ENCODE measurements at regions not wholly inside any gene's neighbourhood (a gene's known extent, or its start where the extent isn't known, plus 50 kb on each side); places are given as distances from the start of the nearest gene placed in this dataset.
"Not testable (repeated sequence)": the region's sequence is repeated elsewhere in the genome, so short reads cannot be mapped to it uniquely, and the experiment has no call there.

- not testable (repeated sequence) for H2BK12ac ChIP-seq (ENCODE audit: low read length)
- WGBS, 2 donors (ENCODE audit: extremely low coverage in 2 of 2, insufficient read length in 2 of 2, insufficient replicate concordance in 1 of 2): no CpG with 5 or more reads among the region's 31 CpGs
Measured at GRCh38 chr9:41357918-41358404, 168.8 kb upstream of the ZNG1F start.

GRCh38 chr9:41357350-41357748, 168.2 kb upstream of the ZNG1F start:
- not testable (repeated sequence) for H2BK5ac ChIP-seq (ENCODE audit: low read length); H2BK15ac ChIP-seq (ENCODE audit: low read length); H3K36me3 ChIP-seq (replicated peaks in 1 of 2; ENCODE audit: control insufficient read depth in 2 of 2, insufficient read depth in 2 of 2, low read length in 2 of 2); H3K79me1 ChIP-seq (ENCODE audit: low read depth, low read length); H3K4me2 ChIP-seq (ENCODE audit: insufficient read depth, low read length, poor library complexity, severe bottlenecking); H3K18ac ChIP-seq (ENCODE audit: low read length); H3K14ac ChIP-seq (ENCODE audit: low read length); H2BK12ac ChIP-seq (ENCODE audit: low read length); H3K4me1 ChIP-seq (ENCODE audit: control insufficient read depth in 2 of 2, insufficient read depth in 1 of 2, low read depth in 1 of 2, low read length in 2 of 2); H4K8ac ChIP-seq (ENCODE audit: low read depth, low read length); H3K27ac ChIP-seq (replicated peaks; ENCODE audit: low read length); H2AK5ac ChIP-seq (ENCODE audit: low read depth, low read length); H3K27me3 ChIP-seq (ENCODE audit: control insufficient read depth in 3 of 3, insufficient read depth in 3 of 3, low read depth in 1 of 3, low read length in 3 of 3); H3K9ac ChIP-seq (ENCODE audit: low read depth, low read length, poor library complexity); H4K91ac ChIP-seq (ENCODE audit: low read depth, low read length, poor library complexity); H3K4ac ChIP-seq (ENCODE audit: low read length); H2BK120ac ChIP-seq (ENCODE audit: low read depth, low read length); H3K9me3 ChIP-seq (replicated peaks in 1 of 2; ENCODE audit: control insufficient read depth in 2 of 2, insufficient read depth in 1 of 2, low read depth in 1 of 2, low read length in 2 of 2); DNase-seq (ENCODE audit: low spot score); H3K23ac ChIP-seq (ENCODE audit: low read depth, low read length, poor library complexity); H2AFZ ChIP-seq (ENCODE audit: low read length); H3K4me3 ChIP-seq (ENCODE audit: low read length in 2 of 2)
- WGBS, 2 donors (ENCODE audit: extremely low coverage in 2 of 2, insufficient read length in 2 of 2, insufficient replicate concordance in 1 of 2): no CpG with 5 or more reads among the region's 21 CpGs

More at GRCh38 chr9:41357918-41358404, 168.8 kb upstream of the ZNG1F start:
- DNase-seq (ENCODE audit: low spot score); H3K18ac ChIP-seq (ENCODE audit: low read length); H3K9me3 ChIP-seq (replicated peaks in 1 of 2; ENCODE audit: control insufficient read depth in 2 of 2, insufficient read depth in 1 of 2, low read depth in 1 of 2, low read length in 2 of 2); H3K14ac ChIP-seq (ENCODE audit: low read length); H3K23ac ChIP-seq (ENCODE audit: low read depth, low read length, poor library complexity); H3K27me3 ChIP-seq (ENCODE audit: control insufficient read depth in 3 of 3, insufficient read depth in 3 of 3, low read depth in 1 of 3, low read length in 3 of 3); H4K8ac ChIP-seq (ENCODE audit: low read depth, low read length); H2AK5ac ChIP-seq (ENCODE audit: low read depth, low read length); H3K4me1 ChIP-seq (ENCODE audit: control insufficient read depth in 2 of 2, insufficient read depth in 1 of 2, low read depth in 1 of 2, low read length in 2 of 2); H3K79me1 ChIP-seq (ENCODE audit: low read depth, low read length); H3K9ac ChIP-seq (ENCODE audit: low read depth, low read length, poor library complexity); H3K4me2 ChIP-seq (ENCODE audit: insufficient read depth, low read length, poor library complexity, severe bottlenecking); H2AFZ ChIP-seq (ENCODE audit: low read length); H3K27ac ChIP-seq (replicated peaks; ENCODE audit: low read length); H3K4ac ChIP-seq (ENCODE audit: low read length); H4K91ac ChIP-seq (ENCODE audit: low read depth, low read length, poor library complexity); H2BK5ac ChIP-seq (ENCODE audit: low read length); H3K36me3 ChIP-seq (replicated peaks in 1 of 2; ENCODE audit: control insufficient read depth in 2 of 2, insufficient read depth in 2 of 2, low read length in 2 of 2); H2BK120ac ChIP-seq (ENCODE audit: low read depth, low read length); H2BK15ac ChIP-seq (ENCODE audit: low read length); H3K4me3 ChIP-seq (ENCODE audit: low read length in 2 of 2): not testable (repeated sequence)

- not testable (repeated sequence) for H2BK5ac ChIP-seq (ENCODE audit: low read length); H3K9me3 ChIP-seq (replicated peaks in 1 of 2; ENCODE audit: control insufficient read depth in 2 of 2, insufficient read depth in 1 of 2, low read depth in 1 of 2, low read length in 2 of 2); H3K4me2 ChIP-seq (ENCODE audit: insufficient read depth, low read length, poor library complexity, severe bottlenecking); H2BK15ac ChIP-seq (ENCODE audit: low read length); H3K4me3 ChIP-seq (ENCODE audit: low read length in 2 of 2); DNase-seq (ENCODE audit: low spot score); H3K4ac ChIP-seq (ENCODE audit: low read length); H3K79me1 ChIP-seq (ENCODE audit: low read depth, low read length); H4K91ac ChIP-seq (ENCODE audit: low read depth, low read length, poor library complexity); H2AFZ ChIP-seq (ENCODE audit: low read length); H3K18ac ChIP-seq (ENCODE audit: low read length); H2BK12ac ChIP-seq (ENCODE audit: low read length); H3K9ac ChIP-seq (ENCODE audit: low read depth, low read length, poor library complexity); H3K27me3 ChIP-seq (ENCODE audit: control insufficient read depth in 3 of 3, insufficient read depth in 3 of 3, low read depth in 1 of 3, low read length in 3 of 3); H3K4me1 ChIP-seq (ENCODE audit: control insufficient read depth in 2 of 2, insufficient read depth in 1 of 2, low read depth in 1 of 2, low read length in 2 of 2); H2AK5ac ChIP-seq (ENCODE audit: low read depth, low read length); H2BK120ac ChIP-seq (ENCODE audit: low read depth, low read length); H4K8ac ChIP-seq (ENCODE audit: low read depth, low read length); H3K27ac ChIP-seq (replicated peaks; ENCODE audit: low read length); H3K14ac ChIP-seq (ENCODE audit: low read length); H3K23ac ChIP-seq (ENCODE audit: low read depth, low read length, poor library complexity); H3K36me3 ChIP-seq (replicated peaks in 1 of 2; ENCODE audit: control insufficient read depth in 2 of 2, insufficient read depth in 2 of 2, low read length in 2 of 2)
- WGBS, 2 donors (ENCODE audit: extremely low coverage in 2 of 2, insufficient read length in 2 of 2, insufficient replicate concordance in 1 of 2): no CpG with 5 or more reads among the region's 42 CpGs
Measured at GRCh38 chr9:41356588-41357349, 167.7 kb upstream of the ZNG1F start.

GRCh38 chr9:41355712-41356450, 166.8 kb upstream of the ZNG1F start:
- H2BK15ac ChIP-seq (ENCODE audit: low read length); H3K14ac ChIP-seq (ENCODE audit: low read length); H3K9ac ChIP-seq (ENCODE audit: low read depth, low read length, poor library complexity); H3K4me3 ChIP-seq (ENCODE audit: low read length in 2 of 2); H2BK5ac ChIP-seq (ENCODE audit: low read length); H3K79me1 ChIP-seq (ENCODE audit: low read depth, low read length); H3K9me3 ChIP-seq (replicated peaks in 1 of 2; ENCODE audit: control insufficient read depth in 2 of 2, insufficient read depth in 1 of 2, low read depth in 1 of 2, low read length in 2 of 2); H3K23ac ChIP-seq (ENCODE audit: low read depth, low read length, poor library complexity); H3K18ac ChIP-seq (ENCODE audit: low read length); H2AK5ac ChIP-seq (ENCODE audit: low read depth, low read length); H3K27me3 ChIP-seq (ENCODE audit: control insufficient read depth in 3 of 3, insufficient read depth in 3 of 3, low read depth in 1 of 3, low read length in 3 of 3); H2AFZ ChIP-seq (ENCODE audit: low read length); H3K36me3 ChIP-seq (replicated peaks in 1 of 2; ENCODE audit: control insufficient read depth in 2 of 2, insufficient read depth in 2 of 2, low read length in 2 of 2); H4K91ac ChIP-seq (ENCODE audit: low read depth, low read length, poor library complexity); DNase-seq (ENCODE audit: low spot score); H2BK120ac ChIP-seq (ENCODE audit: low read depth, low read length); H3K4me2 ChIP-seq (ENCODE audit: insufficient read depth, low read length, poor library complexity, severe bottlenecking); H4K8ac ChIP-seq (ENCODE audit: low read depth, low read length); H3K27ac ChIP-seq (replicated peaks; ENCODE audit: low read length); H3K4me1 ChIP-seq (ENCODE audit: control insufficient read depth in 2 of 2, insufficient read depth in 1 of 2, low read depth in 1 of 2, low read length in 2 of 2); H3K4ac ChIP-seq (ENCODE audit: low read length); H2BK12ac ChIP-seq (ENCODE audit: low read length): not testable (repeated sequence)
- no CpG with 5 or more reads among the region's 36 CpGs for WGBS, 2 donors (ENCODE audit: extremely low coverage in 2 of 2, insufficient read length in 2 of 2, insufficient replicate concordance in 1 of 2)

All from neuronal stem cell (in vitro differentiated cells).